ENCODE measurements at regions not wholly inside any gene's neighbourhood (a gene's known extent, or its start where the extent isn't known, plus 50 kb on each side); places are given as distances from the start of the nearest gene placed in this dataset.

DNA sequence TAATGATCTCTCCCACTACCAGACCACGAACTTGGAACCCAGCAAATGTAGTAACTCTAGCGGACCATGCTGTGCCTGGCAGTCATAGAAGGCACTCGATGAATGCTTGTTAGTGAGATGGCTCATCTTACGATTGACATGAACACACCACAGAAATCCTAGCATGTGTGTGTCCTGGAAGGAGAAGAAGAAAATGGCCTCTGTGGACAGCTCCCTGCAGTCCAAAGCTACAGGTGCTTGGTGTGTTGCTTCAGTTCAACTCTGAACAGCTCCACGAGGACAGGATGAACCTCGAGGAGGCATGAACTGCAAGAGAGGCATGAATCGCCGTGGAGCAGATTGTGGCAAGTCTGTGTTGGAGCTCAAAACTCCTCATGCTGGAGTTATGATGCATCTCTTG, 93.5 kb downstream of the KLF6 start:
- TF ChIP-seq, protein P1, sequence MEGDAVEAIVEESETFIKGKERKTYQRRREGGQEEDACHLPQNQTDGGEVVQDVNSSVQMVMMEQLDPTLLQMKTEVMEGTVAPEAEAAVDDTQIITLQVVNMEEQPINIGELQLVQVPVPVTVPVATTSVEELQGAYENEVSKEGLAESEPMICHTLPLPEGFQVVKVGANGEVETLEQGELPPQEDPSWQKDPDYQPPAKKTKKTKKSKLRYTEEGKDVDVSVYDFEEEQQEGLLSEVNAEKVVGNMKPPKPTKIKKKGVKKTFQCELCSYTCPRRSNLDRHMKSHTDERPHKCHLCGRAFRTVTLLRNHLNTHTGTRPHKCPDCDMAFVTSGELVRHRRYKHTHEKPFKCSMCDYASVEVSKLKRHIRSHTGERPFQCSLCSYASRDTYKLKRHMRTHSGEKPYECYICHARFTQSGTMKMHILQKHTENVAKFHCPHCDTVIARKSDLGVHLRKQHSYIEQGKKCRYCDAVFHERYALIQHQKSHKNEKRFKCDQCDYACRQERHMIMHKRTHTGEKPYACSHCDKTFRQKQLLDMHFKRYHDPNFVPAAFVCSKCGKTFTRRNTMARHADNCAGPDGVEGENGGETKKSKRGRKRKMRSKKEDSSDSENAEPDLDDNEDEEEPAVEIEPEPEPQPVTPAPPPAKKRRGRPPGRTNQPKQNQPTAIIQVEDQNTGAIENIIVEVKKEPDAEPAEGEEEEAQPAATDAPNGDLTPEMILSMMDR (IDR thresholded peaks at IDR 0.05): no peak
- TF ChIP-seq POLR2AphosphoS5 (IDR thresholded peaks at IDR 0.05) (no peak), EP300 (IDR thresholded peaks at IDR 0.05; ENCODE audit: low read depth) (no peak), POLR2A (IDR thresholded peaks at IDR 0.05) (no peak)

Measured in transverse colon (tissue), 4 donors.